Mesothelial cell of epicardium (in vitro differentiated cells): ENCODE measurements at regions not wholly inside any gene's neighbourhood (a gene's known extent, or its start where the extent isn't known, plus 50 kb on each side); places are given as distances from the start of the nearest gene placed in this dataset.

Source experiments
- DNase-seq, 2 experiments: peaks; one replicate each; pipeline ENCODE4 v3.0.0; 2021; ENCODE audit warnings: low spot score in 2 of 2; ENCODE audit not compliant: unreplicated experiment in 2 of 2
- H3K27ac Mint-ChIP-seq: 2 replicates; pipeline ENCODE4 v1.8.0; 2021; ENCODE audit warnings: mixed read lengths
- H3K27me3 Mint-ChIP-seq: 2 replicates; pipeline ENCODE4 v1.8.0; 2021; ENCODE audit warnings: low read depth, mixed read lengths
- H3K36me3 Mint-ChIP-seq: 2 replicates; pipeline ENCODE4 v1.8.0; 2021; ENCODE audit warnings: mixed read lengths
- H3K4me1 Mint-ChIP-seq: 2 replicates; pipeline ENCODE4 v1.8.0; 2021; ENCODE audit warnings: mixed read lengths
- H3K4me3 Mint-ChIP-seq: 2 replicates; pipeline ENCODE4 v1.8.0; 2021; ENCODE audit warnings: mild to moderate bottlenecking, moderate library complexity, mixed read lengths
- H3K9me3 Mint-ChIP-seq: 2 replicates; pipeline ENCODE4 v1.8.0; 2021; ENCODE audit warnings: mixed read lengths
- TF ChIP-seq, protein P1 (sequence below): fragments of 200-600 bp; sonication (generic); IDR thresholded peaks from one replicate; pipeline ENCODE4 v1.5.0; 2021; ENCODE audit warnings: antibody characterized with exemption; ENCODE audit not compliant: unreplicated experiment

DNA sequence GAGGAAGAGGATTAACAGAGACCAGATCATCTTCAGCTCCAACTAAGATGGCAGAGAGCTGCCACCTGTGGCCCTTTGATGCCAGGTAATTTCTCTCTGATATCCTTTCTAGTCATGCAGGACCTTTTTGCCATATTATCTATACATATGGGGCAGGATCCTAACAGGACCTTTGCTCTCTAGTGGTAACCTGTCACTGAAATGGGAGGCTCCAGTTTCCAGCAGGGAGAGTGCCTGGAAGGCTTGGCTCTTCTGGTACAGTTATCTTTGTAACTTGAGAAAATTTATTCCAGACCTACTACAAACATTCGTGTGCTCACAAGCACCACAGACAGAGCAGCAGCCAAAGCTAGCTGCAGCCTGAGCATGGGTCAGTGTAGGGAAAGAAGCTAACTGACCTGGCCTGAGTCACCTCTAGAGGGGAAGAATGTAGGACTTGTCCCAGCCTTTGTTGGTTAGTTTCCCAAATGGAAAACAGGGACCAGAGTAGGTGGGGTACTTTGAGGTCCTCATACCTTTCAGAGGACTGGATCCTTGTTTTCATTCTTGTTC lies 86.5 kb upstream of the MACF1 start:
- no peaks in the 10 kb centered on the region for H3K4me1 Mint-ChIP-seq
- no peaks in the 10 kb centered on the region for H3K27me3 Mint-ChIP-seq
- H3K36me3 Mint-ChIP-seq: peaks cover 1% of the 10 kb centered on the region
- no peak for DNase-seq
- no peak overlapping the region for H3K4me3 Mint-ChIP-seq
- TF ChIP-seq, protein P1, sequence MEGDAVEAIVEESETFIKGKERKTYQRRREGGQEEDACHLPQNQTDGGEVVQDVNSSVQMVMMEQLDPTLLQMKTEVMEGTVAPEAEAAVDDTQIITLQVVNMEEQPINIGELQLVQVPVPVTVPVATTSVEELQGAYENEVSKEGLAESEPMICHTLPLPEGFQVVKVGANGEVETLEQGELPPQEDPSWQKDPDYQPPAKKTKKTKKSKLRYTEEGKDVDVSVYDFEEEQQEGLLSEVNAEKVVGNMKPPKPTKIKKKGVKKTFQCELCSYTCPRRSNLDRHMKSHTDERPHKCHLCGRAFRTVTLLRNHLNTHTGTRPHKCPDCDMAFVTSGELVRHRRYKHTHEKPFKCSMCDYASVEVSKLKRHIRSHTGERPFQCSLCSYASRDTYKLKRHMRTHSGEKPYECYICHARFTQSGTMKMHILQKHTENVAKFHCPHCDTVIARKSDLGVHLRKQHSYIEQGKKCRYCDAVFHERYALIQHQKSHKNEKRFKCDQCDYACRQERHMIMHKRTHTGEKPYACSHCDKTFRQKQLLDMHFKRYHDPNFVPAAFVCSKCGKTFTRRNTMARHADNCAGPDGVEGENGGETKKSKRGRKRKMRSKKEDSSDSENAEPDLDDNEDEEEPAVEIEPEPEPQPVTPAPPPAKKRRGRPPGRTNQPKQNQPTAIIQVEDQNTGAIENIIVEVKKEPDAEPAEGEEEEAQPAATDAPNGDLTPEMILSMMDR: no peak
- H3K27ac Mint-ChIP-seq: no peak overlapping the region
- no peaks in the 10 kb centered on the region for H3K9me3 Mint-ChIP-seq

DNA sequence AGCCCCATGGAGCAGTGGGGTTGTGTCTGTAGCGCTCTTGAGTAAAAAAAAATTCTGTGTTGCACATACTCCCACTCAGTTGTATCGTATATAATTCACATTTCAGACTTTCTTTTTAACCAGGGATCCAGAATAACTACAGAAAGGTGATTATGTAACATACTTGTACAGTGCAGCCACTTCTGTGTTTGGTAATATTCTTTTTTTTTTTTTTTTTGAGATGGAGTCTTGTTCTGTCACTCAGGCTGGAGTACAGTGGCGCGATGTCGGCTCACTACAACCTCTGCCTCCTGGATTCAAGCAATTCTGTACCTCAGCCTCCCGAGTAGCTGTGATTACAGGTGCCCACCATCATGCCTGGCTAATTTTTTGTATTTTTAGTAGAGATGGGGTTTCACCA lies 82.4 kb upstream of the MACF1 start:
- TF ChIP-seq, protein P1: no peak
- Mint-ChIP-seq H3K4me1 (no peaks in the 10 kb centered on the region), H3K27me3 (no peaks in the 10 kb centered on the region)

DNA sequence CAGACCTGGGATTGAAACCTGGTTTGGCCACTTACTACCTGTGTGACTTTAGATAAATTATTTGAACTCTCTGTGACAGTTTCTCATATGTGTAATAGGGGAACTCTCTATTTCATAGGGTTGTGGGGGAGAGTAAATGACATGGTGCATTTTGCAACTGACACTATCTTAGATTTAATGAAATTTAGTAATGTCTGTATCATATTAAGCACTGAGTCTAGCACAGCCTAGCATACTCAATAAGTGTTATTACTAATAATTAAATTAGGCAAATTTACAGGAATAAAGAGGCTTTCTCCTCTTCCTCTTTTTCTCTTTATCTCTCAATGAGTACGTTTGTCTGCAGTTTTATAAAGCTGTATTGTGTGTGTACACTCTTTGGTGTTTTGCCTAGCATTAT lies 80.2 kb upstream of the MACF1 start:
- no peak for DNase-seq
- H3K4me1 Mint-ChIP-seq: peaks cover 11% of the 10 kb centered on the region
- TF ChIP-seq, protein P1: no peak
- no peaks in the 10 kb centered on the region for H3K27me3 Mint-ChIP-seq
- no peak overlapping the region for H3K27ac Mint-ChIP-seq
- H3K9me3 Mint-ChIP-seq: no peaks in the 10 kb centered on the region
- no peak overlapping the region for H3K4me3 Mint-ChIP-seq
- H3K36me3 Mint-ChIP-seq: peaks cover 11% of the 10 kb centered on the region

More for the DNA sequence above, 82.4 kb upstream of the MACF1 start:
- Mint-ChIP-seq H3K4me3 (no peak overlapping the region), H3K9me3 (no peaks in the 10 kb centered on the region), H3K27ac (no peak overlapping the region), H3K36me3 (peaks cover 11% of the 10 kb centered on the region)
- DNase-seq: no peak

DNA sequence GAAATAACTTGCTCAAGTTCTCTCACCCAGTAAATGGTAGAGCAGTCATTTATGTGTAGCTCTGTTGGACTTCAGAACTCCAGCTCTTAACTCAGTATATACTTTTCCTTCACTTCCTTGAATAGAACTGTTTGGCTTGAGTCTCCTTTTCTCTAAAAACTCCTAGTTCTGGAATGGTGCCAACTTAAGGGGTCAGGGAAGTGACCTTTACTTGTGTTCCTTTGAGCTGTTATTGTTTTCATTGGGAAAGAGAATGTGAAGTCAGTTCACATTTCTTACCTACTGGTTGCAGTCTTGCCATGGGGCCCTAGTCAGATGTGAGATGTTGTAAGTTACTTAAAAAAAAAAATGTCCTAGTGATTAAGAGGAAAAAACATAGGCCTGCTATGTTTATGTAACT lies 77.0 kb upstream of the MACF1 start:
- no peak for DNase-seq
- Mint-ChIP-seq H3K27me3 (no peaks in the 10 kb centered on the region), H3K36me3 (peaks cover 11% of the 10 kb centered on the region), H3K4me1 (peaks cover 29% of the 10 kb centered on the region), H3K27ac (no peak overlapping the region), H3K9me3 (no peaks in the 10 kb centered on the region), H3K4me3 (no peak overlapping the region)
- TF ChIP-seq, protein P1: no peak

DNA sequence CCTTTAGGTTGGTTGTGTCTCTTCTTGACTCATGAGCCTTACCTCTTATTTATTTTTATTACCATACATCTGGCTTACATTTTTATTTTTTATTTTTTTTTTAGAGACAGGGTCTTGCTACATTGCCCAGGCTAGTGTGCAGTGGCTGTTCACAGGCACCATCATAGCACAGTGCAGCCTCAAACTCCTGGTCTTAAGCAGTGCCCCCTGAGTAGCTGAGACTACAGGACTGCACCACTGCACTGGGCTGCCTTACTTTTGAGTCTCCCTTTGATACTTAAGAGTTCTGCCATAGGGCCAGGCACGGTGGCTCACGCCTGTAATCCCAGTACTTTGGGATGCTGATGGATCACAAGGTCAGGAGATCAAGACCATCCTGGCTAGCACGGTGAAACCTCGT lies 76.4 kb upstream of the MACF1 start:
- Mint-ChIP-seq H3K4me3 (no peak overlapping the region), H3K27me3 (no peaks in the 10 kb centered on the region), H3K36me3 (peaks cover 10% of the 10 kb centered on the region), H3K4me1 (peaks cover 35% of the 10 kb centered on the region), H3K27ac (no peak overlapping the region), H3K9me3 (no peaks in the 10 kb centered on the region)
- TF ChIP-seq, protein P1: no peak
- no peak for DNase-seq

DNA sequence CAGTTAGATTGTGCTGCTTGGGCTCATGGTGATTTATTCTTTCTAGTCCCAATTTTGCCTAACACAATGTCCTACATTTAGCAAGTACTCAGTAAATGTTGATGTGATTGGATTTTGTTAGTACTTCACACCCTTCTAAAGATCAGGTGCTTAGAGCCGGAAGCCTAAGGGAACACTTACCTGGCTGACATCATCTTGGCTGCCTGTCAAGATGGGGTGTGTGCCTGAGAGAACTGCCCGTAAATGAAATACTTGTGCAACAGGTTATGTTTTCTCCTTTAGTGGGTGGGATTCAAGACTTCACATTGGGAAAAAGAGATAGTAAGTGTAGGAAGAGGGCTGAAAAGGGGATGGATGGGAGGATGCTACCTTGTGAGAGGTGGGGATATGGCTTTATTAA lies 75.5 kb upstream of the MACF1 start:
- H3K4me3 Mint-ChIP-seq: no peak overlapping the region
- H3K27me3 Mint-ChIP-seq: no peaks in the 10 kb centered on the region
- TF ChIP-seq, protein P1: no peak
- no peak for DNase-seq
- peak overlapping the region; percentile 18 for H3K27ac Mint-ChIP-seq
- H3K36me3 Mint-ChIP-seq: peaks cover 10% of the 10 kb centered on the region
- peaks cover 38% of the 10 kb centered on the region for H3K4me1 Mint-ChIP-seq
- H3K9me3 Mint-ChIP-seq: no peaks in the 10 kb centered on the region
